WTC11 (cell line): ENCODE measurements at regions not wholly inside any gene's neighbourhood (a gene's known extent, or its start where the extent isn't known, plus 50 kb on each side); places are given as distances from the start of the nearest gene placed in this dataset.

ENCODE experiments used
- CBFB ChIP-seq: sonication (generic); formaldehyde crosslinking; IDR thresholded peaks from 2 replicates; pipeline ENCODE4 v1.8.1; 2022; ENCODE audit warnings: mild to moderate bottlenecking, low read depth, missing genetic modification reagents
- CREB1 ChIP-seq: sonication (generic); formaldehyde crosslinking; IDR thresholded peaks from 2 replicates; pipeline ENCODE4 v1.8.0; 2023; ENCODE audit warnings: mild to moderate bottlenecking, missing genetic modification reagents
- CTCF ChIP-seq: fragments of 200-600 bp; IDR thresholded peaks from 2 replicates; pipeline ENCODE4 v1.8.0; 2022; ENCODE audit warnings: antibody characterized with exemption
- KAT7 ChIP-seq: sonication (generic); formaldehyde crosslinking; IDR thresholded peaks from 2 replicates; pipeline ENCODE4 v1.8.1; 2023; ENCODE audit warnings: missing genetic modification reagents, mild to moderate bottlenecking, borderline replicate concordance
- MAX ChIP-seq: sonication (generic); formaldehyde crosslinking; IDR thresholded peaks from 2 replicates; pipeline ENCODE4 v1.8.0; 2022; ENCODE audit warnings: mild to moderate bottlenecking, missing genetic modification reagents
- MLX ChIP-seq: sonication (generic); formaldehyde crosslinking; IDR thresholded peaks from 2 replicates; pipeline ENCODE4 v1.8.1; 2023; ENCODE audit warnings: mild to moderate bottlenecking, missing genetic modification reagents, moderate library complexity
- NR2C2 ChIP-seq: sonication (generic); formaldehyde crosslinking; IDR thresholded peaks from 2 replicates; pipeline ENCODE4 v1.8.0; 2022; ENCODE audit warnings: mild to moderate bottlenecking, missing genetic modification reagents
- PREB ChIP-seq: sonication (generic); formaldehyde crosslinking; IDR thresholded peaks from 2 replicates; pipeline ENCODE4 v1.8.1; 2022; ENCODE audit warnings: mild to moderate bottlenecking, missing genetic modification reagents, moderate library complexity, borderline replicate concordance
- SOX15 ChIP-seq: fragments of 250-450 bp; sonication (Bioruptor Pico); IDR thresholded peaks from 2 replicates; pipeline ENCODE4 v1.9.0; 2021; ENCODE audit warnings: mild to moderate bottlenecking
- STAT6 ChIP-seq: sonication (generic); formaldehyde crosslinking; conservative IDR thresholded peaks from 2 replicates; pipeline ENCODE4 v1.8.1; 2023; ENCODE audit warnings: mild to moderate bottlenecking, low read depth, missing genetic modification reagents, moderate library complexity
- TEAD4 ChIP-seq: sonication (generic); formaldehyde crosslinking; IDR thresholded peaks from 2 replicates; pipeline ENCODE4 v1.8.0; 2022; ENCODE audit warnings: mild to moderate bottlenecking, missing genetic modification reagents
- ZNF121 ChIP-seq: sonication (generic); formaldehyde crosslinking; IDR thresholded peaks from 2 replicates; pipeline ENCODE4 v1.8.0; 2023; ENCODE audit warnings: missing genetic modification reagents
- ZNF232 ChIP-seq: sonication (generic); formaldehyde crosslinking; IDR thresholded peaks from 2 replicates; pipeline ENCODE4 v1.8.0; 2022; ENCODE audit warnings: mild to moderate bottlenecking, missing genetic modification reagents

- no peak for TF ChIP-seq CTCF
- no peak for TF ChIP-seq ZNF121 (CRISPR knock-in tag)
- no peak for TF ChIP-seq PREB (CRISPR knock-in tag)
- no peak for TF ChIP-seq CREB1
- TF ChIP-seq CBFB (CRISPR knock-in tag), result no peak
- TF ChIP-seq KAT7, result no peak
- no peak for TF ChIP-seq MAX (CRISPR knock-in tag)
- no peak for TF ChIP-seq NR2C2 (CRISPR knock-in tag)
- TF ChIP-seq ZNF232 (CRISPR knock-in tag), result no peak
- TF ChIP-seq TEAD4 (CRISPR knock-in tag), result no peak
- TF ChIP-seq STAT6, result no peak
- TF ChIP-seq SOX15 (CRISPR knock-in tag), result no peak
- no peak for TF ChIP-seq MLX (CRISPR knock-in tag)
Observed at GRCh38 chr9:27715651-27716050, 142.4 kb upstream of the C9orf72 start.
